Gastrocnemius medialis (tissue), 4 donors: ENCODE measurements at regions not wholly inside any gene's neighbourhood (a gene's known extent, or its start where the extent isn't known, plus 50 kb on each side); places are given as distances from the start of the nearest gene placed in this dataset.

ENCODE experiments used
- CTCF ChIP-seq, 5 experiments: fragments of 450-650 bp in 3 of 5; fragments of 200-600 bp in 2 of 5; sonication (generic) in 2 of 5; IDR thresholded peaks in 4 of 5; conservative IDR thresholded peaks in 1 of 5; 1 replicate in 4 of 5; 2 replicates in 1 of 5; pipeline ENCODE4 v1.5.1; 2016 to 2019; ENCODE audit warnings: antibody characterized with exemption in 5 of 5, mild to moderate bottlenecking in 3 of 5, moderate library complexity in 3 of 5
- POLR2A ChIP-seq, 2 donors: fragments of 450-650 bp; IDR thresholded peaks; one replicate each; pipeline ENCODE4 v1.6.1; 2017; ENCODE audit warnings: antibody characterized with exemption in 2 of 2, mild to moderate bottlenecking in 2 of 2, moderate library complexity in 2 of 2

- TF ChIP-seq CTCF (IDR thresholded peaks at IDR 0.05 in 4 of 5, conservative IDR thresholded peaks at IDR 0.05 in 1 of 5) (no peak), POLR2A (IDR thresholded peaks at IDR 0.05) (no peak)
Observed at GRCh38 chr2:144642856-144643255, 122.9 kb upstream of the ZEB2 start.
